ENCODE measurements at regions not wholly inside any gene's neighbourhood (a gene's known extent, or its start where the extent isn't known, plus 50 kb on each side); places are given as distances from the start of the nearest gene placed in this dataset.

DNA sequence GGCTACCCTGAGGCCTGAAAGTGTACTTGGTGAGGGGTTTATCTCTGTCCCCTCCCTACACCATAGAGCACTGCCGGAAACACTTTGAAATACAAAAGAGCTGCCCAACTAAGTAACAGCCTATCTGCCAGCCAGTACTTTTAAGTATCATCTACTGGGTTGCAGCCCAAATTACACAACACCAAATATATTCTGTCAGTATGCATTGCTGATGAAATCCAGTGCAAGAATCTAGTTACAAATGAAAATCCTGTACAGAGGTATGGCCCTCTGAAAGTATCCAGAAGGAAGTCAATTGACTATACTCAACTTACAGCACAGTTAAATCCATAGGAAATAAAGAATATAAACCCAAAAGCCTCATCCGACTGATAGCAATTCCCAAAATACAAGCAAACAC, 280.8 kb downstream of the CCDC85A start:
- no peaks in the 10 kb centered on the region for H3K36me3 ChIP-seq
- no peak overlapping the region for H3K4me3 ChIP-seq
- no peak overlapping the region for H3K27ac ChIP-seq
- TF ChIP-seq, protein P1, sequence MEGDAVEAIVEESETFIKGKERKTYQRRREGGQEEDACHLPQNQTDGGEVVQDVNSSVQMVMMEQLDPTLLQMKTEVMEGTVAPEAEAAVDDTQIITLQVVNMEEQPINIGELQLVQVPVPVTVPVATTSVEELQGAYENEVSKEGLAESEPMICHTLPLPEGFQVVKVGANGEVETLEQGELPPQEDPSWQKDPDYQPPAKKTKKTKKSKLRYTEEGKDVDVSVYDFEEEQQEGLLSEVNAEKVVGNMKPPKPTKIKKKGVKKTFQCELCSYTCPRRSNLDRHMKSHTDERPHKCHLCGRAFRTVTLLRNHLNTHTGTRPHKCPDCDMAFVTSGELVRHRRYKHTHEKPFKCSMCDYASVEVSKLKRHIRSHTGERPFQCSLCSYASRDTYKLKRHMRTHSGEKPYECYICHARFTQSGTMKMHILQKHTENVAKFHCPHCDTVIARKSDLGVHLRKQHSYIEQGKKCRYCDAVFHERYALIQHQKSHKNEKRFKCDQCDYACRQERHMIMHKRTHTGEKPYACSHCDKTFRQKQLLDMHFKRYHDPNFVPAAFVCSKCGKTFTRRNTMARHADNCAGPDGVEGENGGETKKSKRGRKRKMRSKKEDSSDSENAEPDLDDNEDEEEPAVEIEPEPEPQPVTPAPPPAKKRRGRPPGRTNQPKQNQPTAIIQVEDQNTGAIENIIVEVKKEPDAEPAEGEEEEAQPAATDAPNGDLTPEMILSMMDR (IDR thresholded peaks at IDR 0.05), result no peak
- TF ChIP-seq POLR2A (IDR thresholded peaks at IDR 0.05) (no peak), POLR2AphosphoS5 (IDR thresholded peaks at IDR 0.05) (no peak)
- no peak for DNase-seq (ENCODE audit: low spot score)
- no peaks in the 10 kb centered on the region for H3K4me1 ChIP-seq (replicated peaks)
- intact Hi-C loops (cut with DNase I), result loop anchor here (10.0 kb wide), 1 partner anchor 280 kb away; the partner anchor contains the start of gene CCDC85A
- 95% methylated on average over 2 of the region's 2 CpGs for WGBS
- no peaks in the 10 kb centered on the region for H3K27me3 ChIP-seq (replicated peaks; ENCODE audit: insufficient read depth)
- H3K9me3 ChIP-seq, result no peaks in the 10 kb centered on the region

DNA sequence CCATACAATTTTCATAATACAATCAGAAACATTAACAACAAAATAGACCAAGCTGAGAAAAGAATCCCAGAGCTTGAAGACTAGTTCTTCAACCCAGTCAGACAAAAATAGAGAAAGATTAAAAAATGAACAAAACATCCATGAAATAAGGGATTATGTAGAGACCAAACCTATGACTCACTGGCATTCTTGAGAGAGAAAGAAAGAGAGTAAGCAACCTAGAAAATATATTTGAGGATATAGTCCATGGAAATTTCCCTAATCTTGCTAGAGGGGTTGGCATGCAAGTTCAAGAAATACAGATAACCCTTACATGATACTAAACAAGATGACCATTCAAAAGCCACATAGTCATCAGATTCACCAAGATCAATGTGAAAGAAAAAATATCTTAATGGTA, 281.7 kb downstream of the CCDC85A start:
- intact Hi-C loops (cut with DNase I), result loop anchor here (10.0 kb wide), 1 partner anchor 281 kb away; the partner anchor contains the start of gene CCDC85A
- Histone ChIP-seq H3K27me3 (replicated peaks; ENCODE audit: insufficient read depth) (no peaks in the 10 kb centered on the region), H3K4me1 (replicated peaks) (no peaks in the 10 kb centered on the region), H3K4me3 (no peak overlapping the region), H3K36me3 (no peaks in the 10 kb centered on the region), H3K27ac (no peak overlapping the region), H3K9me3 (no peaks in the 10 kb centered on the region)
- no peak for DNase-seq (ENCODE audit: low spot score)
- TF ChIP-seq POLR2A (IDR thresholded peaks at IDR 0.05) (no peak), POLR2AphosphoS5 (IDR thresholded peaks at IDR 0.05) (no peak)
- TF ChIP-seq, protein P1 (IDR thresholded peaks at IDR 0.05), result no peak

- Histone ChIP-seq H3K4me3 (no peak overlapping the region), H3K36me3 (no peaks in the 10 kb centered on the region), H3K4me1 (replicated peaks) (no peaks in the 10 kb centered on the region), H3K9me3 (no peaks in the 10 kb centered on the region), H3K27me3 (replicated peaks; ENCODE audit: insufficient read depth) (no peaks in the 10 kb centered on the region), H3K27ac (no peak overlapping the region)
- no peak for DNase-seq (ENCODE audit: low spot score)
- intact Hi-C loops (cut with DNase I), result no loop called here
- TF ChIP-seq POLR2A (IDR thresholded peaks at IDR 0.05) (no peak), POLR2AphosphoS5 (IDR thresholded peaks at IDR 0.05) (no peak)
- TF ChIP-seq, protein P1 (IDR thresholded peaks at IDR 0.05), result no peak
These were observed 289.7 kb downstream of the CCDC85A start for GRCh38 chr2:56473524-56473923.

DNA sequence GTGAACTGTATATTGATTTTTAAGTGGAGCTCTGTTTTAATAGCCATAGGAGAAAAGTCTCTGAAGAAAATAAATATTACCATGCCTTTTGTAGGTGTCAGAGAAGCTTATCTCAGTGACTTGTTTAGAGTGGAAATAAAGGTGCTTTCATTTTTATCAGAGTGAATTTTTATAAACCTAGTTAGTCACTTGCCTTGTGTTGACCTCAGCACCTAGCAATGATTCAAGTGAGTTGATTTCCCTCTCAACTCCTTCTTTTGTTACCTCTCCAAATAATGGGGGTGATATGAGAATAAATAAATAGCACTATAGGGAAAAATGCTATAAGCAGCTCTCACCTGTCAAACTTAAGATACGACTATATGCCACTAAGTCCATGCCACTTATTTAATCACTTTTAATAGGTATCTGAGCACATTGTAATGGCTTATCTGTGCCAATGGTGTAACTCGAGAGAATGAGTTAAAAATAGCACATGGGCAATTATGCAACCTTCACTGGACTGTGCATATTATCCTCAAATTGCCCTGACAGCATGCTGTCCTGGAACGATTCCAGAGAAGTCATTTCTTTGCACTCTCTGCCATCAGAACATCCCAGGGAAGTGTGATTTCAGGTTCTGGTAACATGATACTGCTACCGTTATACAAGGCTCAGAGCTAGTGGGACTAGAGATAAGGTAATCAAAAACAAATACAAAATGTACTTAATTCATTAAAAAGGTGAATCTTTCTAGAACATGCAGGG, 290.8 kb downstream of the CCDC85A start:
- Histone ChIP-seq H3K4me1 (replicated peaks) (no peaks in the 10 kb centered on the region), H3K27ac (no peak overlapping the region), H3K27me3 (replicated peaks; ENCODE audit: insufficient read depth) (no peaks in the 10 kb centered on the region), H3K4me3 (no peak overlapping the region), H3K36me3 (no peaks in the 10 kb centered on the region), H3K9me3 (no peaks in the 10 kb centered on the region)
- DNase-seq (ENCODE audit: low spot score), result no peak
- TF ChIP-seq POLR2A (IDR thresholded peaks at IDR 0.05) (no peak), POLR2AphosphoS5 (IDR thresholded peaks at IDR 0.05) (no peak)
- TF ChIP-seq, protein P1 (IDR thresholded peaks at IDR 0.05), result no peak
- whole genome bisulfite sequencing, result 17% methylated on average over 4 of the region's 4 CpGs
- intact Hi-C loops (cut with DNase I), result no loop called here

GRCh38 chr2:56475191-56475590, 291.4 kb downstream of the CCDC85A start:
- no peaks in the 10 kb centered on the region for H3K9me3 ChIP-seq
- intact Hi-C loops (cut with DNase I), result no loop called here
- 57% methylated on average over 2 of the region's 2 CpGs for whole genome bisulfite sequencing
- no peak for DNase-seq (ENCODE audit: low spot score)
- no peak overlapping the region for H3K4me3 ChIP-seq
- no peaks in the 10 kb centered on the region for H3K27me3 ChIP-seq (replicated peaks; ENCODE audit: insufficient read depth)
- no peaks in the 10 kb centered on the region for H3K36me3 ChIP-seq
- no peaks in the 10 kb centered on the region for H3K4me1 ChIP-seq (replicated peaks)
- TF ChIP-seq, protein P1 (IDR thresholded peaks at IDR 0.05), result no peak
- TF ChIP-seq POLR2AphosphoS5 (IDR thresholded peaks at IDR 0.05) (no peak), POLR2A (IDR thresholded peaks at IDR 0.05) (no peak)
- H3K27ac ChIP-seq, result no peak overlapping the region
